Stomach (tissue), 8 donors: ENCODE measurements at regions not wholly inside any gene's neighbourhood (a gene's known extent, or its start where the extent isn't known, plus 50 kb on each side); places are given as distances from the start of the nearest gene placed in this dataset.

Source experiments
- DNase-seq, 2 donors: peaks; one replicate each; pipeline versions ENCODE4 v3.0.0 to v3.0.0-alpha.2; 2013 to 2019
- H3K27ac ChIP-seq, 5 donors: fragments of 200-600 bp in 4 of 5; sonication (generic) in 4 of 5; one replicate each; pipeline ENCODE4 v1.5.1; 2013 to 2019; ENCODE audit warnings: mild to moderate bottlenecking in 1 of 5, moderate library complexity in 1 of 5
- H3K27me3 ChIP-seq, 3 donors: fragments of 200-600 bp; sonication (generic); one replicate each; pipeline ENCODE4 v1.5.1; 2017 to 2019; ENCODE audit warnings: mixed run types in 1 of 3
- H3K36me3 ChIP-seq, 4 donors: fragments of 200-600 bp; sonication (generic); 1 replicate in 3 of 4; 2 replicates in 1 of 4; pipeline ENCODE4 v1.5.1; 2016 to 2019
- H3K4me1 ChIP-seq, 4 donors: fragments of 200-600 bp; sonication (generic); one replicate each; pipeline ENCODE4 v1.5.1; 2016 to 2019
- H3K4me3 ChIP-seq, 4 donors: fragments of 200-600 bp; sonication (generic) in 3 of 4; one replicate each; pipeline ENCODE4 v1.5.1; 2016 to 2019; ENCODE audit warnings: mild to moderate bottlenecking in 1 of 4
- H3K9me3 ChIP-seq, 4 donors: fragments of 200-600 bp; sonication (generic); one replicate each; pipeline ENCODE4 v1.5.1; 2016 to 2019
- CTCF ChIP-seq, 7 experiments: fragments of 450-650 bp in 4 of 7; fragments of 200-600 bp in 3 of 7; sonication (generic) in 3 of 7; IDR thresholded peaks; one replicate each; pipeline ENCODE4 v1.5.1; 2016 to 2019; ENCODE audit warnings: antibody characterized with exemption in 7 of 7, control low read depth in 2 of 7, mild to moderate bottlenecking in 1 of 7
- EP300 ChIP-seq: sonication (generic); formaldehyde crosslinking; IDR thresholded peaks from one replicate; pipeline ENCODE4 v1.6.1; 2017; ENCODE audit warnings: antibody characterized with exemption
- POLR2A ChIP-seq, 4 donors: fragments of 450-650 bp; IDR thresholded peaks; one replicate each; pipeline ENCODE4 v1.6.1; 2016; ENCODE audit warnings: antibody characterized with exemption in 4 of 4, control low read depth in 2 of 4, mild to moderate bottlenecking in 1 of 4, moderate library complexity in 1 of 4
- POLR2AphosphoS5 ChIP-seq, 3 donors: sonication (generic); formaldehyde crosslinking; IDR thresholded peaks; one replicate each; pipeline ENCODE4 v1.6.1; 2016; ENCODE audit warnings: antibody characterized with exemption in 3 of 3
- WGBS, 5 donors: extraction: QIAGEN DNeasy Blood & Tissue Kit in 3 of 5; methylation state at CpG; one replicate each; pipeline versions ENCODE4 v1.1.5 to v1.1.7; 2013 to 2018; 5-methylcytosine and 5-hydroxymethylcytosine counted together
- intact Hi-C: fragments of 100-400 bp; cut with DNase I; formaldehyde crosslinking; loops from one replicate; pipeline ENCODE4 v1.15.1; 2023; ENCODE audit warnings: low total_unique reads
- donor health status: healthy with polysubstance abuse.
- donor health status: Bipolar disorder and iron deficiency.
- donor health status: healthy.

- peak; percentile 65 to 82 for DNase-seq
- intact Hi-C loops: no loop called here
- Histone ChIP-seq H3K4me3 (no peak overlapping the region), H3K9me3 (no peaks in the 10 kb centered on the region), H3K4me1 (no peaks in the 10 kb centered on the region), H3K27ac (no peak overlapping the region), H3K27me3 (peaks cover 0 to 72% (median 4%) of the 10 kb centered on the region in 3 donors), H3K36me3 (no peaks in the 10 kb centered on the region)
- 1 to 3% (median 1%) methylated on average over 6 of the region's 6 CpGs for WGBS, 5 donors
- TF ChIP-seq CTCF (IDR thresholded peaks at IDR 0.05) (peak in 3 of 7 experiments; percentile 39 to 67 (median 41)), POLR2A (IDR thresholded peaks at IDR 0.05) (no peak), EP300 (no peak), POLR2AphosphoS5 (IDR thresholded peaks at IDR 0.05) (no peak)
These were observed 85.9 kb downstream of the ZNF280B start for GRCh38 chr22:22422629-22423112.

GRCh38 chr22:22423681-22424080 lies 84.9 kb downstream of the ZNF280B start:
- Histone ChIP-seq H3K4me3 (no peak overlapping the region), H3K36me3 (no peaks in the 10 kb centered on the region), H3K27ac (no peak overlapping the region), H3K9me3 (no peaks in the 10 kb centered on the region), H3K4me1 (no peaks in the 10 kb centered on the region), H3K27me3 (peaks cover 0 to 73% (median 4%) of the 10 kb centered on the region in 3 donors)
- TF ChIP-seq CTCF (IDR thresholded peaks at IDR 0.05) (no peak), POLR2AphosphoS5 (IDR thresholded peaks at IDR 0.05) (no peak), POLR2A (IDR thresholded peaks at IDR 0.05) (no peak), EP300 (no peak)
- WGBS, 5 donors: 81 to 91% (median 83%) methylated on average over 3 of the region's 3 CpGs
- intact Hi-C loops: no loop called here
- no peak for DNase-seq

- intact Hi-C loops: no loop called here
- WGBS, 5 donors: 35 to 67% (median 56%) methylated on average over 12 to 13 of the region's 13 CpGs
- TF ChIP-seq EP300 (no peak), CTCF (IDR thresholded peaks at IDR 0.05) (no peak), POLR2AphosphoS5 (IDR thresholded peaks at IDR 0.05) (no peak), POLR2A (IDR thresholded peaks at IDR 0.05) (no peak)
- Histone ChIP-seq H3K36me3 (no peaks in the 10 kb centered on the region), H3K4me1 (no peaks in the 10 kb centered on the region), H3K27ac (no peak overlapping the region), H3K27me3 (peaks cover 0 to 73% (median 4%) of the 10 kb centered on the region in 3 donors), H3K4me3 (no peak overlapping the region), H3K9me3 (no peaks in the 10 kb centered on the region)
- no peak for DNase-seq
These were observed 84.2 kb downstream of the ZNF280B start for GRCh38 chr22:22424210-22424800.

- H3K27ac ChIP-seq: no peak overlapping the region
- H3K4me3 ChIP-seq: no peak overlapping the region
- no peaks in the 10 kb centered on the region for H3K36me3 ChIP-seq
- peaks cover 0 to 73% (median 2%) of the 10 kb centered on the region in 3 donors for H3K27me3 ChIP-seq
- TF ChIP-seq EP300: no peak
- no peak for TF ChIP-seq POLR2A (IDR thresholded peaks at IDR 0.05)
- no peak for TF ChIP-seq CTCF (IDR thresholded peaks at IDR 0.05)
- TF ChIP-seq POLR2AphosphoS5 (IDR thresholded peaks at IDR 0.05): no peak
- WGBS, 5 donors: 76 to 88% (median 84%) methylated on average over 3 of the region's 3 CpGs
- intact Hi-C loops: no loop called here
- DNase-seq: no peak
- H3K9me3 ChIP-seq: no peaks in the 10 kb centered on the region
- no peaks in the 10 kb centered on the region for H3K4me1 ChIP-seq
These were observed 83.6 kb downstream of the ZNF280B start for GRCh38 chr22:22424956-22425355.
